Tibial nerve (tissue), 3 donors: ENCODE measurements at regions not wholly inside any gene's neighbourhood (a gene's known extent, or its start where the extent isn't known, plus 50 kb on each side); places are given as distances from the start of the nearest gene placed in this dataset.

Experiments used
- EP300 ChIP-seq, 2 donors: sonication (generic); formaldehyde crosslinking; IDR thresholded peaks; one replicate each; pipeline ENCODE4 v1.6.1; 2017; ENCODE audit warnings: antibody characterized with exemption in 2 of 2, mild to moderate bottlenecking in 1 of 2
- POLR2A ChIP-seq, 2 donors: fragments of 450-650 bp; IDR thresholded peaks; one replicate each; pipeline ENCODE4 v1.6.1; 2017; ENCODE audit warnings: antibody characterized with exemption in 2 of 2, mild to moderate bottlenecking in 2 of 2, moderate library complexity in 2 of 2

DNA sequence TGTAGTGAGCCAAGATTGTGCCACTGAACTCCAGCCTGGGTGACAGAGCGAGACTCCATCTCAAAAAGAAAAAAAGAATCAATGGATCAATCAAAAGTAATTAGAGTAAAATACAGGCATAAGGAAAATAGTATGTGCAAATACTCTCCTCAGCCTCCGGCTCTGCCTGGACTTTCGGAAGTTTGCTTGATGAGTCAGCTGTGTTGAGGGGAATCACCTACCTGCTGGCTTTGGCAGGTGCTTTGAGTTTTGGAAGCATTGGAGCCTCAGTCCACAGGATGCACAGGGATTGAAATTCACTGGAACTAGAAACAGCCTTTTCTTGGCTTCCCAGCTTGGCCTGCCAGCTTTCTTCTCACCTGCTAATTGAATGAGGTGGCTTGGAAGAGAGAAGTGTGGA lies 268.2 kb downstream of the PCNX1 start:
- no peak for TF ChIP-seq POLR2A (IDR thresholded peaks at IDR 0.05)
- TF ChIP-seq EP300 (IDR thresholded peaks at IDR 0.05): no peak
